NCI-H146 (cell line): ENCODE measurements at regions not wholly inside any gene's neighbourhood (a gene's known extent, or its start where the extent isn't known, plus 50 kb on each side); places are given as distances from the start of the nearest gene placed in this dataset.
"Not testable (repeated sequence)": the region's sequence is repeated elsewhere in the genome, so short reads cannot be mapped to it uniquely, and the experiment has no call there.

ENCODE experiments used
- DNase-seq: peaks from one replicate; lab custom pipeline; 2025; lab: John Stamatoyannopoulos, UW

- DNase-seq = no peak
Observed at GRCh38 chr5:29252390-29252789, 1941.1 kb upstream of the CDH6 start.

GRCh38 chr5:29247346-29248028 is 1946.0 kb upstream of the CDH6 start:
- DNase-seq = no peak

GRCh38 chr5:29240379-29240778 is 1953.1 kb upstream of the CDH6 start:
- no peak for DNase-seq

GRCh38 chr5:29239606-29240005 is 1953.9 kb upstream of the CDH6 start:
- no peak for DNase-seq

GRCh38 chr5:29238115-29238514 is 1955.4 kb upstream of the CDH6 start:
- DNase-seq = no peak

- no peak for DNase-seq
Observed at GRCh38 chr5:29231154-29231553, 1962.3 kb upstream of the CDH6 start.

GRCh38 chr5:29230591-29230990 is 1962.9 kb upstream of the CDH6 start:
- no peak for DNase-seq

- no peak for DNase-seq
Observed at GRCh38 chr5:29229461-29229860, 1964.0 kb upstream of the CDH6 start.

GRCh38 chr5:29218138-29218537 is 1975.3 kb upstream of the CDH6 start:
- DNase-seq = peak; percentile 2

GRCh38 chr5:29214839-29215238 is 1978.6 kb upstream of the CDH6 start:
- no peak for DNase-seq

GRCh38 chr5:29213475-29213874 is 1980.0 kb upstream of the CDH6 start:
- no peak for DNase-seq

GRCh38 chr5:29208024-29208423 is 1985.5 kb upstream of the CDH6 start:
- no peak for DNase-seq

GRCh38 chr5:29203049-29203448 is 1990.4 kb upstream of the CDH6 start:
- no peak for DNase-seq

GRCh38 chr5:29197631-29198454 is 1995.6 kb upstream of the CDH6 start:
- no peak for DNase-seq

GRCh38 chr5:29193972-29194371 is 1999.5 kb upstream of the CDH6 start:
- DNase-seq = peak; percentile 10

- not testable (repeated sequence) for DNase-seq
Observed at GRCh38 chr5:29191269-29192048, 2002.0 kb upstream of the CDH6 start.

- DNase-seq = not testable (repeated sequence)
Observed at GRCh38 chr5:29190398-29190797, 2003.1 kb upstream of the CDH6 start.

GRCh38 chr5:29186380-29186779 is 2007.1 kb upstream of the CDH6 start:
- DNase-seq = not testable (repeated sequence)

- DNase-seq = no peak
Observed at GRCh38 chr5:29185558-29185957, 2007.9 kb upstream of the CDH6 start.

- no peak for DNase-seq
Observed at GRCh38 chr5:29175774-29176173, 2017.7 kb upstream of the CDH6 start.

GRCh38 chr5:29170599-29170998 is 2022.9 kb upstream of the CDH6 start:
- DNase-seq = no peak

GRCh38 chr5:29169886-29170285 is 2023.6 kb upstream of the CDH6 start:
- no peak for DNase-seq

GRCh38 chr5:29162297-29162696 is 2031.2 kb upstream of the CDH6 start:
- DNase-seq = peak; percentile 87
